HG02938 (cell line): ENCODE measurements at regions not wholly inside any gene's neighbourhood (a gene's known extent, or its start where the extent isn't known, plus 50 kb on each side); places are given as distances from the start of the nearest gene placed in this dataset.
"Not testable (repeated sequence)": the region's sequence is repeated elsewhere in the genome, so short reads cannot be mapped to it uniquely, and the experiment has no call there.

Experiments
- ATAC-seq: cut with Tn5 transposase; IDR thresholded peaks from one replicate; pipeline ENCODE4 v1.9.1; 2021; ENCODE audit warnings: mild to moderate bottlenecking, moderate library complexity; ENCODE audit not compliant: unreplicated experiment

GRCh38 chr2:234863043-234863934 is 88.5 kb upstream of the SH3BP4 start:
- no peak for ATAC-seq

DNA sequence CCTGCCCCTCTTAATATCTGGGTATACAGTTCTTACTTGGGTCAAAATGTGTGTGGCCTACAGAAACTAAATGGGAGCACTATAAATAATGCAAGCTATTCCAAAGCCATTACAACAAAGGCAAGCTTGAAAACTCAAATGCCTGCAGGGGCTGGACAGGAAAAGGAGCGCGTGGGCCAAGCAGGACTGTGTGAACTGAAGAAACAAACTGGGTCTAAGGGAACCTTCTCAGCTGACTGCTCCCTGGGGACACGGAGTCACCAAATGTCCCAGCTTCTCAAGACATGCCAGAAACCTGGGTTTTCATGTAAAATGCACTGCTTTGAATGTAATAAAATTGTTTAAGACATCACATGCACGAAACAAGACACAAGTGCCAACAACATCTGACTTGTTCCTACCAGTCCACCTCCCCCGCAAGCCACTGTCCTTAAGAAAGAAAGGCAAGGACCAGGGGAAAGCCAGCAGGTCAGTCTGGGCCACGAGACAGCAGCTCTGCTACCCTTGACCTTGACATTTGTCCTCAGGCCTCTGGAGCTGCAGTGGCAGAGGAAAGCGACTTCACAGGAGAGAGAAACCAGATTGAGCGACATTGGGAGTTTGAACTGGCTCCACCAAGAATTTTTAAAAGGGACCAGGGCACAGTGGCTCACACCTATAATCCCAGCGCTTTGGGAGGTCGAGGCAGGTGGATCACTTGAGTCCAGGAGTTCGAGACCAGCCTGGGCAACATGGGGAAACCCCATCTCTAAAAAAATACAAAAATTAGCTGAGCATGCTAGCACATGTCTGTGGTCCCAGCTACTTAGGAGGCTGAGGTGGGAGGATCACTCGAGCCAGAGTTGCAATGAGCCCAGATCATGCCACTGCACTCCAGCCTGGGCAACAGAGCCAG is 89.7 kb upstream of the SH3BP4 start:
- no peak for ATAC-seq

DNA sequence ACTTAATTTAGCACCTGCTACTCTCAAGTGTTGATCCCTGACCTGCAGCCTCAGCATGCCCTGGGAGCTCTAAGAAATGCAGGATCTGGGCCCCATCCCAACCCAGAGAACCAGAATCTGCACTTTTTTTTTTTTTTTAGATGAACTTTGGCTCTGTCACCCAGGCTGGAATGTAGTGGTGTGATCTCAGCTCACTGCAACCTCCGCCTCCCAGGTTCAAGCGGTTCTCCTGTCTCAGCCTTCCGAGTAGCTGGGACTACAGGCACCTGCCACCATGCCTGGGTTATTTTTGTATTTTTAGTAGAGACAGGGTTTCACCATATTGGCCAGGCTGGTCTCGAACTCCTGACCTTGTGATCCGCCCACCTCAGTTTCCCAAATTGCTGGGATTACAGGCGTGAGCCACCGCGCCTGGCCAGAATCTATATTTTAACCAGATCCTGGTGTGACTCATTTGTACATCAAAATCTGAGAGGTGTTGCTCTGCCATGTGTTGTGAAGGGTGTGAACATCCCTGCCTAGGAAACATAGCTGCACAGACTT is 92.4 kb upstream of the SH3BP4 start:
- ATAC-seq, result not testable (repeated sequence)

- ATAC-seq, result no peak
These were observed 93.0 kb upstream of the SH3BP4 start for GRCh38 chr2:234858790-234859329.

DNA sequence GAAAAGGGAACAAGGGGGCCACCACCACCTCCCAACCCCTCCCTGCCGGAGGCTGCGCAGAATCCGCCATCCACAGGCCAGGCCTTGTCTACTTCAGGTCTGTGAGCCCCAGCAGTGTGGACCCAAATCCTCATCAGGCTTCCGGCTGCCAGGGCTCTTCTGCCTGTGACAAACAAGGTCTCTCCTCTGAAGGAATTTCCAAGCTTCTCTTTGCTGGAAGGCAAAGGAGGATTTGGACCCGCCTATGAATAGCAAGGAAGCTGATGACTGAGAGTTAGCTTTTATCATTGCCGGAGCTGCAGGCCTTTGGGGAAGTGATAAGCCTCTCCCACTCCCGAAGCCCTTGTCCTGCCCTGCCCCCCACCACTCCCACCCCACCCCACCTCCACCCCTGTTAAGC is 93.7 kb upstream of the SH3BP4 start:
- no peak for ATAC-seq

DNA sequence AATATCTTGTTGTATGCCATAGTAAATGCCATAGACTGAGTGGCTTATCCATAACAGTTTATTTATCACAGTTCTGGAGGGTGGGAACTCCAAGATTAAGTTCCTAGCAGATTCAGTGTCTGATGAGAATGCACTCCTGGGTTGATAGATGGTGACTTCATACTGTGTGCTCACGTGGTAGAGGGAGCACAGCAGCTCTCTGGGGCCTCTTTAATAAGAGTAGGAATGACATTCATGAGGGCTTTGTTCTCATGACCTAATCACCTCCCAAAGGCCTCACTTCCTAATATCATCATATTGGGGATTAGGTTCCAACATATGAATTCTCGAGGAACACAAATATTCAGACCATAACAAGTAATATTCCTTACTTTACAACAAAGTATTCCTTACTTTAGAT is 98.1 kb upstream of the SH3BP4 start:
- ATAC-seq, result no peak

- ATAC-seq, result no peak
These were observed 98.9 kb upstream of the SH3BP4 start for GRCh38 chr2:234852941-234853340.

GRCh38 chr2:234852035-234852434 is 99.8 kb upstream of the SH3BP4 start:
- no peak for ATAC-seq

- no peak for ATAC-seq
These were observed 100.4 kb upstream of the SH3BP4 start for GRCh38 chr2:234851451-234851850.

- no peak for ATAC-seq
These were observed 101.0 kb upstream of the SH3BP4 start for GRCh38 chr2:234850818-234851217.

GRCh38 chr2:234849678-234850077 is 102.1 kb upstream of the SH3BP4 start:
- ATAC-seq, result no peak

DNA sequence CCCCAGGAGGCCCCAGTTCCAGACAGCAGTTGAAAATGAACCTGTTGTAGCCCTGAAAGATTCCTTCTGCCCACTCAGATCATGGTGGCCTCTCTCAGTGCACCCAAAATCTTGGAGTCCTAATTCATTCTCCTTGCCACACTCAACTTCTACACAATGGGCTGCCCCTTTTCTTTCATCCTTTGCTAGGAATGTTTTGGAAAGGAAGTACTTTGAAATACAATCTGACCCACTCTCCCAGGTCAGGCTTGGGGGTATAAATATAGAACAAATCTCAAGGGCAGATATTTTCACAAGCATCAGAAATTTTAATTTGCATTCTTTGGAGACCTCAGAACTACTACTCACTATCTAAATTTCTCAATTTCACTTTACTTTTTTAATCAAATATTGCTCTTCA is 103.2 kb upstream of the SH3BP4 start:
- no peak for ATAC-seq

- ATAC-seq, result no peak
These were observed 104.2 kb upstream of the SH3BP4 start for GRCh38 chr2:234847639-234848038.

GRCh38 chr2:234847364-234847635 is 104.5 kb upstream of the SH3BP4 start:
- no peak for ATAC-seq

DNA sequence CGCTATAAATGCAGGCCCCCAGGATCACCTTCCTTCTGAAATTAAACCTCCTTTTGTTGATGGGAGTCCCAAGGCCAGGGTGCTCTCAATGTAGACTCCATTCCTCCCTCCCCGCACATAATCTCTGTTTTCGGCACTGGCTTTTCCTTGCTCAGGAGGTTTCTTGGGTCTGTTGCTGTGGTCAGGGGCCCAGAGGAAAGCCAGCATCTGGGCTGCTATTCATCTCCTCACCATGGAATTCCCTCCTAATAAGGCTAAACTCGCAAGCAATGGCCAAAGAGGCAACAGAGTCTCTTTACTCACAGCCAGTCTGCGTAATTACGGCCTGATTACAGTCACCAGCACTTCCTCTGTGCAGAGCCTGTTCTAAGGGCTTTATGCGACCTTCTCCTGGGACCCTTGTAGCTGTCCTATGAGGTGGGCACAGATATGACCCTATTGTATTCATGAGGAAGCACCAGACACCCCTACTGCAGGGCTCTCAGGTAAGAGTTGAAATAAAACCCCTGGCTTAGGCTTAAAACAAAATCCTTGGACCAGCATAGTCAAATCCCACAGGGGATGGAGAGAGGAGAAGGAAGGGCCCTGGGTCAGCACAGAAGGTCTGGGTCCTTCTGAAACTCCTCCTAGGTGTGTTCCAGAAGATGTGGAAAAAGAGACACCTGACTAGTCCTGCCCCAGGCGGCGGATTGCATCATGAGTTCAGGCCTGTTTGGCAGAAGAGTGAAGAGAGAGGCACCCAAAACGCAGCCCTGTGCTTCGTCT is 105.0 kb upstream of the SH3BP4 start:
- no peak for ATAC-seq

GRCh38 chr2:234845602-234846590 is 105.9 kb upstream of the SH3BP4 start:
- ATAC-seq, result no peak

DNA sequence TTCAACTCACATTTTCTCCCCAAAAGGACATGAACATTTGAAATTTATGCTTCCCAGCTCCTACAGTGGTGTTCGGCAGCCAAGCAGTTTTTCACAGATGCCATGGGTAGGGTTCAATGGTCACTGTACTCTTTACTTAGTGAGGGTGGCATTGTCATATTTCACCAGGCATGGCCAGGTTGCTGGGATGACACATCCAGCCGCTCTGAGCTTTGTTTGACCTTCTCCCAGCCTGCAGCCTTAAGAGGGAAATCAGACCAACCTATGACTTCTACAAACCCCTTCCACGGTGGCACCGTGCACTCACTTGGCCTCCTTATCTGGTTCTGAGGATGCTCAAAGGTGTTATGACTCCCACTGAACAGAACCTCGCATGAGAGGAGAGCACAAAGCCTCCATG is 108.4 kb upstream of the SH3BP4 start:
- ATAC-seq, result no peak

DNA sequence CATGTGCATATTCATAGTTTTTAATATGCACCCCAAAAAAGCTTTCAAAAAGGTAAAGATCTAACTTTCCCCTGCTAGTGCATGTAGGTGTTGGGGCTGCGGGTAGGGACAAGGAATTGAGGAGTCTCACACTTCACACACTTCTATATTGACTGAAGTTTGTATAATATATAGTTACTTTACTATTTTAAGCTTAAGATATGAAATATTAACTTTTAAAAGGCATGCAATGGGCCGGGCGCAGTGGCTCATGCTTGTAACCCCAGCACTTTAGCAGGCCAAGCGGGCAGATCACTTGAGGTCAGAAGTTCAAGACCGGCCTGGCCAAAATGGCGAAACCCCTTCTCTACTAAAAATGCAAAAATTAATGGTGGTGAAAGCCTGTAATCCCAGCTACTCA is 109.1 kb upstream of the SH3BP4 start:
- no peak for ATAC-seq

DNA sequence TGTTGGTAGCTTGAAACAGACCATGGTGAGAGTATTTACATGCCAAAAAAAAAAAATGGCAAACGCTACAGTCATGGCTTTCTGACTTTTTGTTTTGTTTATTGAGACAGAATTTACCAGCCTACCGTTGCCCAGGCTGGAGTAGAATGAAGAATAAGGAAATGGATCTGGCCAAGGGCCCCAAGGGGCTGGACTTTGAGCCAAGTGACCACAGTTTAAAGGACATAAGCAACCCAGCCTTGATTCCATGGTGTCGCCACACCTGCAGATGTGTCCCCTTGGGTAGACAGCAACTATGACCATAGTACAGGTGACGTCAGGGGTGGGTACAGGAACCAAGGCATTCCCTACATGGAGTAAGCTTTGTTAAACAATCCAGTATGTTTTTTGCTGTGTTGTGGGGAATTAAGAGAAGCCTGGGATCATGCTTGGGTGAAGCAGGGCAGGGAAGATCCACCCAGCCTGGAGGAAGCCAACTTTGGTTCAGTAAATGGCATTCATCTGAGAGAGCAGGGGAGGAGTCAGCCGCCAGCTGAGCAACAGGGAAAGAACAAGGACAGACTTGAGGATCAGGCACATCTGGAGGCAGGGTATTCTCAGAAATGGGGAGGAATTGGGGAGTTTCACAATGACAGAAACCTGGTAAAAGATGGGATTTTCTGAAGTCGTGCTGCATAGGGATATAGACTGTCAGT is 110.3 kb upstream of the SH3BP4 start:
- no peak for ATAC-seq
